Globus pallidus (tissue), 1 donor: ENCODE measurements at regions not wholly inside any gene's neighbourhood (a gene's known extent, or its start where the extent isn't known, plus 50 kb on each side); places are given as distances from the start of the nearest gene placed in this dataset.
A peak's percentile ranks its signal among the peaks of the same experiment; 100 is the strongest.

Source experiments
- DNase-seq: peaks from one replicate; pipeline ENCODE4 v3.0.0-alpha.2; 2015; ENCODE audit warnings: low spot score

- no peak for DNase-seq
Observed at GRCh38 chr3:10555263-10555662, 49.9 kb upstream of the ATP2B2 start.

- no peak for DNase-seq
Observed at GRCh38 chr3:10556312-10556711, 50.9 kb upstream of the ATP2B2 start.

DNA sequence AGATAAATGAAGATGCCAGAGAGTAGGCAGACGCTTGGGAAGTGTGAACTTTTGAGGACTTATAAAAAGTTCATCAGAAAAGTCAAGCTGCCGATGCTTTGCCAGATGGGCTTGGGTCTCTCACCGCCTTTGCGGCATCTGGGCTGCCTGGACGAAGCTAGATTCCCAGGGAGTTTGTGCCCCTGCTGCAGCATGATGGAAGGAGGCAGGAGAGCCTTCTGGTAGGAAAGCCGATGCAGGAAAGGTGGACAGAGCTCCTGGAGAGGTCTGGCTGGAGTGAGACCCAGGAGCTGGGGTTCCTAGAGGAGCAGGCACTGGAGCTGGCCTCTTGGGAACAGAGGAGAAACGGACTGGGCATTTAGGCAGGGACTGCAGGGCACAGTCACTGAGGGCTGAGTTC lies 51.9 kb upstream of the ATP2B2 start:
- no peak for DNase-seq

DNA sequence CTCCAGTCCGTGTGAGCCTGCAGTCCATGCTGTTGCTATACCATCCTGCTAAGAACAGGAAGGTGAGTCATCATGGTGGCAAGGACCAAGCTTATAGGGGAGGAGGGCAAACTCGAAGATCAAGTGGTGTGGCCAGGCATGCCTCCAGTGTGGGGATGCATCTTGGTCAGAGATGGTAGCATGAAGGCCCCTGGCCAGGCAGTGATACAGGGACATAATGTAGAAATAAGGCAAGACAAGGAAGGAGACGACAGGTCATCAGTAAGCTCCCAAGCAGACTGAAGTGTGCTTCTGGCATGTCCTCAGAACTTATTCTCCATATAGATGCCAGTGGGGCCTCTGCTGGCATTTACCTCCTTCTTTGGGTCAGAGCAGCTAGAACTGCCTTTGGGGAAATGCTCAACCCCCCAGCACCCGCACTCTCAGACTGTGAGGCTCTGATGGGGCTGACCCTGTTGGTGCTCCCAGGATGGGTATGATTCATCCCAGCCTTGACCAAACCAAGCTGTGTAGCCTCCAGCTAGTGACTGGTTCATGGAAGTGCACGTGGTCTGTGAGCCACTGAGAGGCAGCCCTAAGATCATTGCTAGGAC lies 52.5 kb upstream of the ATP2B2 start:
- no peak for DNase-seq

DNA sequence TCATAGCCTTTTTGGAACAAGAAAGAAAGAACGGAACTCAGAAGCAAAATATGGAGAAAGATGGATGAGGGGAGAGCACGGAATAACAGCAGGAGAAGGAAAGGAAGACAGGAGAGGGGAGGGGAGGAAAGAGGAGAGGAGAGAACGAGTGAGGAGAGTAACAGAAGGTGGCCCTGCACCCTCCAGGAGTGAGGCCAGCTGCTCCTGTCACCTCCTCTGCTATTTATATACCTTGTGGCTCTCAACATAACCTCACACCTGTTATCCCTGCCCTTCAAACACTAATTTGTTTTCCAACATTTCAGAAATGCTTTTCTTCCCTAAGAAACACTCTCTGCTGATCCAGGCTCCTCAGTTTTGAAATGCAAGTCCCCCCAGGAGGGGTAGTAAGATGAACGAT lies 53.4 kb upstream of the ATP2B2 start:
- DNase-seq, result no peak

DNA sequence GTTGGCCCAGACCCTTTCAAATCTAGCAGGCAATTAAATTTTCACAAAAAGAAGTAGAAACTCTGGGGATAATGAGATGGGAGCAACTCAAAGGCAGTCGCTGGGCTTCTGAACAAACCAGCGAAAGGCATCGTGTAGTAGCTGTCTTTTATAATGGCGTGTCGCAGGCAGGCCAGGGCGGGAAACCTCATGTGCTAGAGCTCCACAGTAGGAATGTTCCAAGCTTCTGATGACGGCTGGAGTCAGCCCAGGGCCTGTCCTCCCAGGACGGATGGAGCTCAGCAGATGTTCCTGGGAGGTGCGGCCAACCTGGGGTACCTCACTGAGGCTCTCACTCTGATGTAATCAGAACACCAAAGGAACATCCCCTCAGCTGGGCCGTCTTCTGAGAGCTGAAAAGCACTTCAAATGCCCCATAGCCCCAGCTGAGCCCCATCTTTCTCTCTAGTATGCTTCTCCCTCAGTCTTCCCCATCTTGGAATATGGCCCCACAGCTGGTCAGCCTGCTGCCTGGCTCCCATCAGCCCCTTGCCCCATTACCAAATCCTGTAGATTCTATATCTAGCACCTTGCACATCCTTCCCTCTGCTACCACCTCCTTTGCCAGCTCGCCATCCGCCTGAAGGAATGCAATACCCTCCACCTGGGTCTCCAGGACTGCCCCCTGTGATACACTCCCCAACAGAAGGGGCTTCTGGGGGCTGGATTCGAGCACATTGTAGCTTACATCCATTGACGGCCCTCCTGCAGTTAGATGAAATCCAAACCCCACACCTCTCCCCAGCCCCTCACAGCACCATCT lies 54.9 kb upstream of the ATP2B2 start:
- no peak for DNase-seq

DNA sequence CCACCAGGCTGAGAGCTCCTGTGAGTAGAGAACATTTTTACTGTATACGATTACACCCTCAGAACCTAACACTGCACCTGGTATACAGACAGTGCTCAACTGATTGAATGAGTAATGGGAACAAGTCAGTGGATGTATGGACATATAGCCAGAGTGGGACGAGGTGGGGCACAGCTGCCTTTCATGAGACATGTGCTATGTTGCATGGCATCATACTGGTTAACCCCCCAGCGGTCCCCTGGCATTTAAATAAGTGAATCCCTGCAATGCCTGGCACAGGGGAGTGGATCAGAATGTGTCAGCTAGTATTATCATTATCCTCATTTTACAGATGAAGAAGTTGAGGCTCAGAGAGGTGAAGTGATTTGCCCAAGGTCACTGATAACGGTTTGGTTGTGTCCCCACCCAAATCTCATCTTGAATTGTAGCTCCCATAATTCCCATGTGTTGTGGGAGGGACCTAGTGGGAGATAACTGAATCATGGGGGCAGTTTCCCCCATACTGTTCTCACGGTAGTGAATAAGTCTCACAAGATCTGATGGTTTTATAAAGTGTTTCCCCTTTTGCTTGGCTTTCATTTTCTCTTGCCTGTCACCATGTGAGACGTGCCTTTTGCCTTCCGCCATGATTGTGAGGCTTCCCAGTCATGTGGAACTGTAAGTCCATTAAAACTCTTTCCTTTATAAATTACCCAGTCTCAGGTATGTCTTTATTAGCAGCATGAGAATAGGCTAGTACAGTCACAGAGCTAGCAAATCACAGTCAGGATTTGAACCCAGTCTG lies 56.0 kb upstream of the ATP2B2 start:
- DNase-seq, result no peak

DNA sequence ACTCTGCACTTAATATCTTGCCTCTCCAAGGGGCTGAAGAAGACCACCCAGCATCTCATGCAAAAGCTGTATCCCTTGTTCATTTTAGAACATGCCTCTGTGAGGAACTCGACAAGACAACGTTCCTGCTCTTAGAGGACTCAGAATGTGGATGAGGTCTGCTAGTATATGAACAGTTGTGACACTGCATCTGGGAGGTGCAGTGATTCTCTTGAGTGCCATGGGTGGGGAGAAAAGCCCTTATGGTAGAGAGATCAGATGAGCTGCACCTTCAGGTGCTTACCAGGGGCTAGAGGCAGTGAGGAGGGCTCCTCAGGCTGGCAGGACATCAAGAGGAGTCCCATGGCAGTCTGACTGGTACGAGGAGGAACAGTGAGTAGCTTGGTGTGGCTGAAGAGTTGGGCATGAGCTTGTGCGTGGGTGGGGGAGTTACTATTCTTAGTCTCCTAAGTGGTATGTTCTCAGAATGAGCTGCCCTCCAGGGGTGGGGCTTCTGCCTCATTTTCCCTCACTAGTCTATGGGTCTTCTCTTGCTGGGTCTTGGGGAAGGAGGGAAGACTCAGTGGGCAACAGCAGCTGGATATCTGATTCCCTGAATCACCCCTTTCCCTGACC lies 56.7 kb upstream of the ATP2B2 start:
- DNase-seq, result no peak

GRCh38 chr3:10563396-10563795 lies 58.0 kb upstream of the ATP2B2 start:
- DNase-seq, result no peak

- DNase-seq, result no peak
Observed at GRCh38 chr3:10565814-10566213, 60.4 kb upstream of the ATP2B2 start.

DNA sequence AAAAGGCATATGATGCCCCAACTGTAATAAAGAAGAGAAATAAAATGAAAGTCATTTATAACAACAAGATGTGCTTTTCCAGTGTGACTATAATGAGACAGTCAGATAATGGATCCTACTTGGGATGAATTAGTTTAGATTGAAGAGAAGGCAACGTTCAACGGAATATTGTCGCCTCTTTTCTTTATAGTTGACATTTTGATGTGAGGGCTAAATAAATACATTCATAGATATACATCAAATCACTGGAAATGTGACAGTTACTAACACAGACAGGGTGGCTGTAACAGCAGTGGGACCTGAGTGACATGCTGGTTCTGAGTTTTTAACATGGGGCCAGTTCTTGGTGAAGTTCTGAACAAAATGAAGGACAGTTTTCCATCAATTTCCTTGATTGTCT lies 61.1 kb upstream of the ATP2B2 start:
- no peak for DNase-seq

- no peak for DNase-seq
Observed at GRCh38 chr3:10568549-10568948, 63.2 kb upstream of the ATP2B2 start.

GRCh38 chr3:10570196-10570946 lies 65.0 kb upstream of the ATP2B2 start:
- peak; percentile 37 for DNase-seq

DNA sequence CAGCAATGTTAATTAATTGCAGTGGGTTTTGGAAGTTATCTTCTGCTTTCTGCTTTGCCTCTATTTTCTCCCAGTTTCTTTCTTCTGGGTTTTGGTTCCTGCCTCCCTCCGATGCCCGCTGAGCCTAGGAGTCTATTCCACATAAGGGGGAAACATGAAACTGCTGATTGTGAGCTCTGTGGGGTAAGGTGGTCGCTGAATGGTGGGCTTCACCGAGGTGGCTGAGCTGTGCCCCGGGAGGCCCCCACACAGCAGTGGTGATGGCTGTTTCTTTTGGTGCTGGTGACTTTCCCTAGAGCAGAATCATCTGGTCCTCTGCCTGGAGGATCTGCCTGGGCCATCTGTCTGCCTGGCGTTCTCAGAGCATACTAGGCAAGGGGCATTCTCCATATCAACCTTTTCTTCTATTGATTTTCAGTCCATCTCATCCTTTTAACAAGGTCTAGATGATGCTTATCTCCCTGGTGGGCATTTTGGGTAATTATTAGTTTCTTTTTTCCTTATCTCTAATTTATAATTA lies 68.8 kb upstream of the ATP2B2 start:
- no peak for DNase-seq

DNA sequence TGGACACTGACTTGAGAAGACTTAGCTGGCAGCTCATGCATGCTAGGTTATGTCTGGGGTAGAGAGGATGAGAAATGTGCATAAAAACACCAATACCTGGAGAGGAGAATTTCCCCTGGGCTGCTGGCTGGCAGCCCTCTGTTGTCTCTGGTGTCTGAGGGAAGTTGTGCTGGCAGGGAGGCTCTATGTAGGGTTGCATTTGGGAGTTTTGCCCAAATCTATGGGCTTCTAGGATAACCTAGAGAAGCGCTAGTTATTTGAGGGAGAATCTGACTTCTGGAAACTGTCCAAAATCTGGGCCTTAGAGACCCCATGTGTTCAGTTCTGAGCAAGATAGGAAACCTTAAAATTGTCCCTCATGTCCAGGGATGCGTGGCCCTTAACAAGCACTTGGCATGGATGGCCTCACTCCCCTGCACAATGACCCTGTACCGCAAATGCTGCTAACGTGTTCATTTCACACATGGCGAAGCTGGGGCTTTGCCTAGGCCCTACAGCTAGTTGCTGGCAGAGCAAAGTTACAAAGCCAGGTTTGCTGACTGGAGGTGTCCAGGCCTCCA lies 70.3 kb upstream of the ATP2B2 start:
- DNase-seq, result no peak

DNA sequence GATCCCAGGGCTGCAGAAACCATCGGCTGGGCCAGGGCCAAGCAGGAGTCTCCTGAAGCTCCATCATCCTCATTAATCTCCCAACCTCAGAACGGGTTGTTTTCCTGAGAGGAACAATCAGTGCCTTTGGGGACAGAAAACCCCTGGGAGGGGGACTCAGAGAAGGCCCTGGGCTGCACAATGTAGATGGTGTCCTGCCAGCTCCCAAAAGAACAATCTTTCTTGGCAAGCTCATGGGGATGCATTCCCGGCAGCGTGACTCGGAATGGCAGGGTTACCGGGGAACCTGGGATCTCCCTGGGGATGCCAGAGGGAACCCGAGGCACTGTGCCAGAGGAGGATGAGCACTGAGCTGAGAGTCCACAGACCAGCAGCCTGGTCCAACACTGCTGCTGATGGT lies 72.1 kb upstream of the ATP2B2 start:
- DNase-seq, result peak; percentile 29

DNA sequence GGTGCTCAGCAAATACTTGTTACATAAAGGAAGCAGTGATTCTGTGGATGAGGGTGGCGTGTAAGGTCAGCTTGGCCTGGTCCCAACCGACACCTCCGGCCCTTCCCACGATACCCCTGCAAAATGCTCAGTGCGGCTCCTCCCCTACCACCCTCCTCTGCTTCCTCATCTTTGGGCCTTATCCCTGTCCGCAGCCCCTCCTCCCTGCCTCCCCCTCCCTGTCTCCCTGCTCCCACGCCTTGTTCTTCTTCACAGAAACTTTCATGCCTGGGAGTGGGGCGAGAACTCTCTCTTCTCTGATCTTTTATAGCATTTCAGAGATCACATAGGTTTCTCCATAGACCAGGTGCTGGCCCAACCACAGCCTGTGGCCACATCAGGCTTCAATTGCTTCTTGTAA lies 75.0 kb upstream of the ATP2B2 start:
- no peak for DNase-seq

DNA sequence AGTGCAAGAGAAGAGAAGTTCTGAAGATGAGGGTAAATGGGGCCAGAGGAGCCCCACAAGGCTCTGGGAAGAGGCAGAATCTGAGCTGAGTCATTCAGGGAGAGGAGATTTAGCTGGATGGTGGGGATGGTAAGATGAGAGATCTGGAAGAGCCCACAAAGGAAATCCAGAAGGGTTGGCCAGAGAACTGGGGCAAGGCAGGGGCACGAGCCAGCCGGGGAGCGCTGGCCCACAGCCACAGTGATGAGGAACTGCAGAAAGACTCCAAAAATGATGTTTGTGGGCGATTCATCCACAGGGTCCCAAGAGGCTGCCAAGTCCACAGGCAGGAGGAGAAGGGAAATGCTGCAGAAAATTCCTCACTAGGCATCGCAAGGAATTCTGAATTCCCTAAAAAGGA lies 75.9 kb upstream of the ATP2B2 start:
- DNase-seq, result peak; percentile 23

DNA sequence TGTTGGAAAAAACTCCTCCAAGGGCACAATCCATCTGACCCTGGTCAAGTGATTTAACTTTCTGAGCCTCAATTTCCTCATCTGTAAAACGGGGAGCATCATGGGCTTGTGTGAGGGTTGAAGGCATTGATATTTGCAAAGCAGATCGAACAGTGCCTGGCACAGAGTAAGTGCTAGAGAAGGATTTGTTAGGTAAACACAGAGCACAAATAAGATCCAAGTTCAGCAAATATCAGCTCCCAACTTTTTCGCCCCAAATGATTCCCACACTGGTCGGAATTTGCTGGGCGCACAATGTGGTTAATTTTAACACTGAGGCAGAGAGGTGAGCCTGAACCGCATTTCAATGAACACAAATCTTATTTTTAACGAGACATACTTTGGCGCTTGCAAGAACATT lies 76.3 kb upstream of the ATP2B2 start:
- no peak for DNase-seq

DNA sequence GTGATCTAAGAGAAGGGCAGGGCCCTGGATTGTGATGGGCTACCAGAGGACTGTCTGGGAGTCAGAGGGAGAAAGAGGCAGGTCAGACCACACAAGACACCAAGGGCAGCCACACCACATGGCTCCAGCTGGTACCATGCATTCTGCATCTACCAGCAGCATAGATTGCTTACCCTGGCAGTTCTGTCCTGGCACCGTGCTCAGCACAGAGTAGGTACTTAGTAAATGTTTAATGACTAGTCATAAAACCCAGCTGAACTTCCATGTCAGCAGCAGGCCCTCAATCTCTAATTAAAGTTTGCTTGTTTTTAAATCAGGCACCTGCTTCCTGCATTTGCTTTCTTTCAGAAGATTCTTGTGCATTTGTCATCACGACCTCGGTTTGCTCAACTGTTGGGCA lies 77.3 kb upstream of the ATP2B2 start:
- no peak for DNase-seq
